ENCODE measurements at regions not wholly inside any gene's neighbourhood (a gene's known extent, or its start where the extent isn't known, plus 50 kb on each side); places are given as distances from the start of the nearest gene placed in this dataset.

- Histone ChIP-seq H3K36me3 (replicated peaks in 1 of 2; ENCODE audit: insufficient read depth in 1 of 2, low read depth in 2 of 2) (no peaks in the 10 kb centered on the region), H3K27me3 (peaks cover 0 to 9% of the 10 kb centered on the region in 2 donors), H3K27ac (no peak overlapping the region), H3K4me3 (no peak overlapping the region), H3K4me1 (peaks cover 9% of the 10 kb centered on the region), H3K9me3 (no peaks in the 10 kb centered on the region)
- no peak for TF ChIP-seq POLR2A (IDR thresholded peaks at IDR 0.05)
- no peak for TF ChIP-seq CTCF (IDR thresholded peaks at IDR 0.05)
- WGBS, 2 donors, result 67 to 73% methylated on average over 10 to 11 of the region's 11 CpGs
- DNase-seq, result no peak
- no peak for ATAC-seq
- intact Hi-C loops (cut with DNase I), result no loop called here
These were observed 55.5 kb upstream of the DLX4 start for GRCh38 chr17:49913226-49914095.

GRCh38 chr17:49914096-49914490, 54.9 kb upstream of the DLX4 start:
- TF ChIP-seq CTCF (IDR thresholded peaks at IDR 0.05), result no peak
- WGBS, 2 donors, result 54 to 57% methylated on average over 2 to 4 of the region's 4 CpGs
- H3K4me3 ChIP-seq, result no peak overlapping the region
- ATAC-seq (no peak), DNase-seq (no peak)
- intact Hi-C loops (cut with DNase I), result no loop called here
- no peaks in the 10 kb centered on the region for H3K36me3 ChIP-seq (replicated peaks in 1 of 2; ENCODE audit: insufficient read depth in 1 of 2, low read depth in 2 of 2)
- H3K4me1 ChIP-seq, result peaks cover 9% of the 10 kb centered on the region
- no peaks in the 10 kb centered on the region for H3K9me3 ChIP-seq
- peaks cover 0 to 9% of the 10 kb centered on the region in 2 donors for H3K27me3 ChIP-seq
- H3K27ac ChIP-seq, result no peak overlapping the region

- Histone ChIP-seq H3K4me3 (no peak overlapping the region), H3K27me3 (peaks cover 0 to 9% of the 10 kb centered on the region in 2 donors), H3K9me3 (no peaks in the 10 kb centered on the region), H3K27ac (no peak overlapping the region), H3K36me3 (replicated peaks in 1 of 2; ENCODE audit: insufficient read depth in 1 of 2, low read depth in 2 of 2) (no peaks in the 10 kb centered on the region), H3K4me1 (peaks cover 9% of the 10 kb centered on the region)
- ATAC-seq, result no peak
- no peak for DNase-seq
- TF ChIP-seq CTCF (IDR thresholded peaks at IDR 0.05) (no peak), POLR2A (IDR thresholded peaks at IDR 0.05) (no peak)
- intact Hi-C loops (cut with DNase I), result no loop called here
- 90 to 97% methylated on average over 4 of the region's 4 CpGs for WGBS, 2 donors
These were observed 54.3 kb upstream of the DLX4 start for GRCh38 chr17:49914664-49915063.

- TF ChIP-seq POLR2A (IDR thresholded peaks at IDR 0.05) (no peak), CTCF (IDR thresholded peaks at IDR 0.05) (no peak)
- H3K27ac ChIP-seq, result no peak overlapping the region
- H3K9me3 ChIP-seq, result no peaks in the 10 kb centered on the region
- no peak overlapping the region for H3K4me3 ChIP-seq
- H3K36me3 ChIP-seq (replicated peaks in 1 of 2; ENCODE audit: insufficient read depth in 1 of 2, low read depth in 2 of 2), result no peaks in the 10 kb centered on the region
- intact Hi-C loops (cut with DNase I), result no loop called here
- peaks cover 0 to 3% of the 10 kb centered on the region in 2 donors for H3K27me3 ChIP-seq
- H3K4me1 ChIP-seq, result peaks cover 6% of the 10 kb centered on the region
- ATAC-seq (no peak), DNase-seq (no peak)
- 28 to 32% methylated on average over 2 to 3 of the region's 3 CpGs for WGBS, 2 donors
These were observed 53.7 kb upstream of the DLX4 start for GRCh38 chr17:49915260-49915659.

- Histone ChIP-seq H3K4me1 (peaks cover 2% of the 10 kb centered on the region), H3K4me3 (no peak overlapping the region), H3K9me3 (no peaks in the 10 kb centered on the region), H3K27ac (no peak overlapping the region), H3K27me3 (no peaks in the 10 kb centered on the region), H3K36me3 (replicated peaks in 1 of 2; ENCODE audit: insufficient read depth in 1 of 2, low read depth in 2 of 2) (no peaks in the 10 kb centered on the region)
- intact Hi-C loops (cut with DNase I), result no loop called here
- TF ChIP-seq CTCF (IDR thresholded peaks at IDR 0.05) (no peak), POLR2A (IDR thresholded peaks at IDR 0.05) (no peak)
- 27 to 43% methylated on average over 8 to 10 of the region's 10 CpGs for WGBS, 2 donors
- no peak for ATAC-seq
- DNase-seq, result no peak
These were observed 53.3 kb upstream of the DLX4 start for GRCh38 chr17:49915670-49916069.

Data from body of pancreas (tissue), 4 donors.